Endothelial cell of umbilical vein (primary cell): ENCODE measurements at regions not wholly inside any gene's neighbourhood (a gene's known extent, or its start where the extent isn't known, plus 50 kb on each side); places are given as distances from the start of the nearest gene placed in this dataset.

Source experiments
- BruUV-seq: library from RNA; stranded (reverse); fragments of 400-500 nt; replicated peaks from 2 replicates; lab custom pipeline; 2021; lab: Mats Ljungman, UMichigan
- CTCF ChIA-PET: fragments of 300-600, 350-600 bp; sonication (Branson Sonifier 250); formaldehyde crosslinking; loops from one replicate; lab custom pipeline; 2021; ENCODE audit warnings: antibody characterized with exemption, inconsistent platforms; lab: Charles Lee
- POLR2A ChIA-PET: fragments of 300-600, 350-600 bp; sonication (Branson Sonifier 250); formaldehyde crosslinking; loops from one replicate; lab custom pipeline; 2021; ENCODE audit warnings: antibody characterized with exemption, inconsistent platforms; lab: Charles Lee
- DNase-seq: peaks from one replicate; pipeline ENCODE4 v3.0.0-alpha.2; 2011; ENCODE audit warnings: low read depth, low spot score
- FAIRE-seq: peaks from 2 replicates; lab custom pipeline; 2011; peaks lifted over from hg19 to GRCh38; lab: Jason Lieb, UNC
- H2AFZ ChIP-seq: 2 replicates; pipeline ENCODE4 v1.6.0; 2012; ENCODE audit warnings: low read depth, low read length, control low read depth, inconsistent platforms
- H3K27ac ChIP-seq: 2 replicates; pipeline ENCODE4 v1.5.1; 2011; ENCODE audit warnings: low read depth, mild to moderate bottlenecking, control low read depth, low read length, moderate library complexity; ENCODE audit not compliant: insufficient read depth
- H3K27me3 ChIP-seq, 2 experiments: 2 replicates each; pipeline versions ENCODE4 v1.6.0 to v1.6.1; 2011; ENCODE audit warnings: low read length in 2 of 2, mixed read lengths in 1 of 2; ENCODE audit not compliant: control insufficient read depth in 2 of 2, insufficient read depth in 2 of 2
- H3K36me3 ChIP-seq, 2 experiments: 2 replicates in 1 of 2; 3 replicates in 1 of 2; pipeline ENCODE4 v1.5.1; 2011; ENCODE audit warnings: low read length in 2 of 2, mild to moderate bottlenecking in 1 of 2, moderate library complexity in 1 of 2; ENCODE audit not compliant: control insufficient read depth in 2 of 2, insufficient read depth in 2 of 2; ENCODE audit errors: extremely low read depth in 1 of 2
- H3K4me1 ChIP-seq: 3 replicates; pipeline ENCODE4 v1.5.1; 2011; ENCODE audit warnings: mild to moderate bottlenecking, low read length; ENCODE audit not compliant: control insufficient read depth, insufficient read depth; ENCODE audit errors: extremely low read depth
- H3K4me2 ChIP-seq: 2 replicates; pipeline ENCODE4 v1.6.1; 2011; ENCODE audit warnings: low read length, control low read depth, mixed read lengths; ENCODE audit not compliant: insufficient read depth
- H3K4me3 ChIP-seq, 3 experiments: fragments of 200-600 bp in 1 of 3; sonication (generic), shearing (Covaris generic) in 1 of 3; replicated peaks in 1 of 3; 2 replicates each; pipeline ENCODE4 v1.5.1; 2011 to 2016; ENCODE audit warnings: control low read depth in 3 of 3, low read length in 3 of 3, mild to moderate bottlenecking in 2 of 3, inconsistent platforms in 1 of 3, low read depth in 1 of 3, moderate library complexity in 1 of 3; ENCODE audit not compliant: insufficient read depth in 1 of 3
- H3K79me2 ChIP-seq: 2 replicates; pipeline ENCODE4 v1.6.0; 2012; ENCODE audit warnings: low read length, inconsistent platforms; ENCODE audit not compliant: control insufficient read depth, insufficient read depth
- H3K9ac ChIP-seq: replicated peaks from 2 replicates; pipeline ENCODE3; 2011; ENCODE audit warnings: low read length, control low read depth; ENCODE audit not compliant: insufficient read depth; ENCODE audit errors: extremely low read depth
- H3K9me1 ChIP-seq: replicated peaks from 3 replicates; pipeline ENCODE4 v1.6.0; 2011; ENCODE audit warnings: mild to moderate bottlenecking, low read length; ENCODE audit not compliant: control insufficient read depth, insufficient read depth; ENCODE audit errors: extremely low read depth
- H3K9me3 ChIP-seq: replicated peaks from 2 replicates; pipeline ENCODE4 v1.5.1; 2012; ENCODE audit warnings: low read length, inconsistent platforms; ENCODE audit not compliant: control insufficient read depth, insufficient read depth
- H4K20me1 ChIP-seq: replicated peaks from 2 replicates; pipeline ENCODE3; 2011; ENCODE audit warnings: mild to moderate bottlenecking, low read length; ENCODE audit not compliant: control insufficient read depth, insufficient read depth; ENCODE audit errors: extremely low read depth
- CTCF ChIP-seq, 2 donors: IDR thresholded peaks; 1 replicate in 1 of 2; 2 replicates in 1 of 2; pipeline ENCODE4 v1.5.1; 2011; ENCODE audit warnings: low read length in 2 of 2, mild to moderate bottlenecking in 2 of 2, moderate library complexity in 2 of 2, control low read depth in 1 of 2, inconsistent platforms in 1 of 2, low read depth in 1 of 2; ENCODE audit not compliant: insufficient read depth in 1 of 2; ENCODE audit errors: extremely low read depth in 1 of 2
- EZH2 ChIP-seq: IDR thresholded peaks from 2 replicates; pipeline ENCODE4 v1.6.1; 2012; ENCODE audit warnings: borderline replicate concordance, low read depth, mild to moderate bottlenecking, moderate library complexity, low read length, inconsistent platforms; ENCODE audit not compliant: severe bottlenecking
- FOS ChIP-seq: IDR thresholded peaks from 2 replicates; pipeline ENCODE4 v1.6.1; 2011; ENCODE audit warnings: mild to moderate bottlenecking, low read length, moderate library complexity, borderline replicate concordance; ENCODE audit not compliant: insufficient read depth
- GATA2 ChIP-seq: IDR thresholded peaks from 2 replicates; pipeline ENCODE4 v1.7.0; 2011; ENCODE audit warnings: low read depth, mild to moderate bottlenecking, moderate library complexity, mixed read lengths, low read length; ENCODE audit not compliant: insufficient read length, insufficient read depth
- JUN ChIP-seq: IDR thresholded peaks from 2 replicates; pipeline ENCODE4 v1.6.1; 2011; ENCODE audit warnings: borderline replicate concordance, low read depth; ENCODE audit not compliant: insufficient read length, insufficient read depth
- MAX ChIP-seq: IDR thresholded peaks from 2 replicates; pipeline ENCODE4 v1.6.1; 2011; ENCODE audit not compliant: insufficient read depth, insufficient read length
- MYC ChIP-seq: IDR thresholded peaks from one replicate; pipeline ENCODE4 v1.6.1; 2011; ENCODE audit warnings: mild to moderate bottlenecking, low read depth, low read length
- POLR2A ChIP-seq: IDR thresholded peaks from 2 replicates; pipeline ENCODE4 v1.6.1; 2012; ENCODE audit warnings: low read depth, mild to moderate bottlenecking, control low read depth, low read length
- POLR2AphosphoS5 ChIP-seq: IDR thresholded peaks from 2 replicates; pipeline ENCODE4 v1.6.1; 2012; ENCODE audit warnings: low read depth, mild to moderate bottlenecking, control low read depth, low read length, moderate library complexity; ENCODE audit not compliant: insufficient read depth
- dilution Hi-C: fragments of 300-500 bp; cut with MboI; formaldehyde crosslinking; loops from one replicate; pipeline ENCODE4 v1.15.0; 2019; ENCODE audit warnings: low sequenced_read_pairs; ENCODE audit not compliant: extremely low pct_ligation_motif_present
- intact Hi-C: fragments of 100-400 bp; cut with micrococcal nuclease; formaldehyde crosslinking; loops from one replicate; pipeline ENCODE4 v1.10.0; 2022

- no peaks in the 10 kb centered on the region for H3K4me1 ChIP-seq
- DNase-seq (no peak), FAIRE-seq (no peak)
- TF ChIP-seq EZH2 (no peak), CTCF (IDR thresholded peaks at IDR 0.05; ENCODE audit: extremely low read depth in 1 of 2, insufficient read depth in 1 of 2, low read depth in 1 of 2, low read length in 2 of 2) (no peak), JUN (no peak), MYC (no peak), POLR2A (no peak), FOS (no peak), GATA2 (no peak), MAX (no peak), POLR2AphosphoS5 (no peak)
- no peak overlapping the region for H2AFZ ChIP-seq
- H4K20me1 ChIP-seq = no peaks in the 10 kb centered on the region
- H3K9ac ChIP-seq = no peak overlapping the region
- H3K27ac ChIP-seq = no peak overlapping the region
- no peaks in the 10 kb centered on the region for H3K9me3 ChIP-seq
- no peak overlapping the region for H3K4me2 ChIP-seq
- dilution Hi-C loops (no loop called here), intact Hi-C loops (no loop called here)
- ChIA-PET CTCF (no interaction called here), POLR2A (no interaction called here)
- H3K9me1 ChIP-seq = no peaks in the 10 kb centered on the region
- H3K79me2 ChIP-seq = no peaks in the 10 kb centered on the region
- H3K36me3 ChIP-seq = no peaks in the 10 kb centered on the region
- no TSS peak for BruUV-seq
- H3K4me3 ChIP-seq = no peak overlapping the region
- no peaks in the 10 kb centered on the region for H3K27me3 ChIP-seq
Measured at GRCh38 chr2:6792883-6793282, 72.8 kb downstream of the CMPK2 start.
